RKO (cell line): ENCODE measurements at regions not wholly inside any gene's neighbourhood (a gene's known extent, or its start where the extent isn't known, plus 50 kb on each side); places are given as distances from the start of the nearest gene placed in this dataset.

Experiments
- DNase-seq: peaks from one replicate; pipeline ENCODE4 v3.0.0-alpha.2; 2016; ENCODE audit warnings: low spot score

- no peak for DNase-seq
These were observed 784.0 kb downstream of the SUGCT start for GRCh38 chr7:40918701-40919271.

GRCh38 chr7:40916813-40917212, 782.0 kb downstream of the SUGCT start:
- DNase-seq = no peak

GRCh38 chr7:40915071-40915470, 780.3 kb downstream of the SUGCT start:
- DNase-seq = no peak
